ENCODE measurements at regions not wholly inside any gene's neighbourhood (a gene's known extent, or its start where the extent isn't known, plus 50 kb on each side); places are given as distances from the start of the nearest gene placed in this dataset.

DNA sequence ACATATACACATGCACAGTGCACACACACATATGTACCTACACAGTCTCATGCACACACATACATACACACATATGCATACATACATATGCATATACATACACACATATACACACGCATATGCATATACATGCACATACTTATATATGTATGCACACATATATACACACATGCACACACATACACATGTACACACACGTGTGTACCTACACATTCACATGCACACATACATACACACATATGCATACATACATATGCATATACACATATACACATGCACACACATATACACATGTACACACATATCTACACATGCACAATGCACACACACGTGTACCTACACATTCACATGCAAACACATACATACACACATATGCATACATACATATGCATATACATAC lies 100.3 kb upstream of the TWIST2 start:
- TF ChIP-seq, protein P1, sequence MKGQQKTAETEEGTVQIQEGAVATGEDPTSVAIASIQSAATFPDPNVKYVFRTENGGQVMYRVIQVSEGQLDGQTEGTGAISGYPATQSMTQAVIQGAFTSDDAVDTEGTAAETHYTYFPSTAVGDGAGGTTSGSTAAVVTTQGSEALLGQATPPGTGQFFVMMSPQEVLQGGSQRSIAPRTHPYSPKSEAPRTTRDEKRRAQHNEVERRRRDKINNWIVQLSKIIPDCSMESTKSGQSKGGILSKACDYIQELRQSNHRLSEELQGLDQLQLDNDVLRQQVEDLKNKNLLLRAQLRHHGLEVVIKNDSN (IDR thresholded peaks at IDR 0.05): no peak
- no peak for TF ChIP-seq FOXM1 (IDR thresholded peaks at IDR 0.05; ENCODE audit: borderline replicate concordance, low read depth)

DNA sequence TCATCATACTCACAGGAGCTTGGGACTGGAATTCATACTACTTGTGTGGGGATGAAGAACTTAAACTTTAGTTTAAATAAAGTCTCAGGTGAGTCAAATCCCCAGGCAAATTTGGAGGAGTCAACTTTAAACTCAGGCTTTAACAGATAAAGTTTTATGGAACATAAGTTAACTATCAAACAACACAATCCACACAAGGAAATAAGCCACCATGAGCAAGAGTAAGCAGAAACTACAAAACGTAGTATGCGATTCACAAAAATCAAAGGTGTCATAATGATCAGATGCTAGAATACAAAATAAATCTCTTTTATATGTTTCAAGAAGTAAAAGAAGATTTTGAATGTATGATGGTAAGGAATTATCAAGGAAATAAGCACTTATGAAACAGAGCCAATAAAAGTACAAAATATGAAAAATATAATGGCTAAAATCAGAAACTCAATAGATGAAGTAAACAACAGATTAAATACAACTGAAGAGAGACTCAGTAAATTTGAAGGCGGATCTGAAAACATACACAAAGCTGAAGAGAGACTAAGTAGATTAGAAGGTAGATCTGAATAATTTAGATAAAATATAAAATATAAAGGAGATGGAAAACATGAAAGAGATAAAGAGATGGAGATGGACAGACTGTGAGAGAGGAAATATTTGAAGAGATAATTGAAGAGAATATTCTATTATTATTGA lies 97.5 kb upstream of the TWIST2 start:
- TF ChIP-seq EGR1 (IDR thresholded peaks at IDR 0.05): no peak
- TF ChIP-seq RAD21 (IDR thresholded peaks at IDR 0.05; ENCODE audit: low read depth): no peak
- no peak for TF ChIP-seq CEBPB (IDR thresholded peaks at IDR 0.05)
- TF ChIP-seq, protein P2, sequence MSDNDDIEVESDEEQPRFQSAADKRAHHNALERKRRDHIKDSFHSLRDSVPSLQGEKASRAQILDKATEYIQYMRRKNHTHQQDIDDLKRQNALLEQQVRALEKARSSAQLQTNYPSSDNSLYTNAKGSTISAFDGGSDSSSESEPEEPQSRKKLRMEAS (IDR thresholded peaks at IDR 0.05): no peak
- no peak for TF ChIP-seq TEAD4 (IDR thresholded peaks at IDR 0.05)

DNA sequence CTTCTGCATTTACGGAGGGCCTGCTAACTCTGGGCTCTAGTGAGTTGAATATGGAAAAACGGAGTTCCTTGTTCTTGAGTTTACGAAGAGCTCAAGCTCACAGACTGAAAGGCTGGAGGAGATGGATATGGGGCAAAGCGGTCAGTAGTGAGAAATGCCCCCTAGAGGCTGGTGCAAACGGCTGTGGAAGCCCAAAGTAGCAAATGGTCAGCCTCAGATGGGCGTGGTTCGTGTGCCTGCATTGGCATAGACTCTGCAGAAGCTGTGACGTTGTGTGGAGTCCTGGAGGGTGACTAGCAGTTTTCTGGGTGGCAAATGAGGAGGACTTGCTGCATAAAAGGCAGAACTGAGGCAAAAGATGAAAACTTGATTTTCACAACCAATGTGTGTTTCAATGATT lies 93.6 kb upstream of the TWIST2 start:
- TF ChIP-seq CEBPB (IDR thresholded peaks at IDR 0.05): no peak
- no peak for TF ChIP-seq TAF1 (IDR thresholded peaks at IDR 0.05; ENCODE audit: low read depth)
- TF ChIP-seq TEAD4 (IDR thresholded peaks at IDR 0.05): no peak
- no peak for TF ChIP-seq ZBTB7A (IDR thresholded peaks at IDR 0.05; ENCODE audit: low read depth)
- TF ChIP-seq NFIC (IDR thresholded peaks at IDR 0.05): no peak
- no peak for TF ChIP-seq EP300 (IDR thresholded peaks at IDR 0.05; ENCODE audit: borderline replicate concordance)
- TF ChIP-seq, protein P3, sequence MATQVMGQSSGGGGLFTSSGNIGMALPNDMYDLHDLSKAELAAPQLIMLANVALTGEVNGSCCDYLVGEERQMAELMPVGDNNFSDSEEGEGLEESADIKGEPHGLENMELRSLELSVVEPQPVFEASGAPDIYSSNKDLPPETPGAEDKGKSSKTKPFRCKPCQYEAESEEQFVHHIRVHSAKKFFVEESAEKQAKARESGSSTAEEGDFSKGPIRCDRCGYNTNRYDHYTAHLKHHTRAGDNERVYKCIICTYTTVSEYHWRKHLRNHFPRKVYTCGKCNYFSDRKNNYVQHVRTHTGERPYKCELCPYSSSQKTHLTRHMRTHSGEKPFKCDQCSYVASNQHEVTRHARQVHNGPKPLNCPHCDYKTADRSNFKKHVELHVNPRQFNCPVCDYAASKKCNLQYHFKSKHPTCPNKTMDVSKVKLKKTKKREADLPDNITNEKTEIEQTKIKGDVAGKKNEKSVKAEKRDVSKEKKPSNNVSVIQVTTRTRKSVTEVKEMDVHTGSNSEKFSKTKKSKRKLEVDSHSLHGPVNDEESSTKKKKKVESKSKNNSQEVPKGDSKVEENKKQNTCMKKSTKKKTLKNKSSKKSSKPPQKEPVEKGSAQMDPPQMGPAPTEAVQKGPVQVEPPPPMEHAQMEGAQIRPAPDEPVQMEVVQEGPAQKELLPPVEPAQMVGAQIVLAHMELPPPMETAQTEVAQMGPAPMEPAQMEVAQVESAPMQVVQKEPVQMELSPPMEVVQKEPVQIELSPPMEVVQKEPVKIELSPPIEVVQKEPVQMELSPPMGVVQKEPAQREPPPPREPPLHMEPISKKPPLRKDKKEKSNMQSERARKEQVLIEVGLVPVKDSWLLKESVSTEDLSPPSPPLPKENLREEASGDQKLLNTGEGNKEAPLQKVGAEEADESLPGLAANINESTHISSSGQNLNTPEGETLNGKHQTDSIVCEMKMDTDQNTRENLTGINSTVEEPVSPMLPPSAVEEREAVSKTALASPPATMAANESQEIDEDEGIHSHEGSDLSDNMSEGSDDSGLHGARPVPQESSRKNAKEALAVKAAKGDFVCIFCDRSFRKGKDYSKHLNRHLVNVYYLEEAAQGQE (IDR thresholded peaks at IDR 0.05; ENCODE audit: low read depth): no peak
- no peak for TF ChIP-seq TCF12 (IDR thresholded peaks at IDR 0.05; ENCODE audit: low read depth)
- no peak; the same call in 1 of the 2 replicates for TF ChIP-seq RAD21 (IDR thresholded peaks at IDR 0.05; ENCODE audit: low read depth)
- no peak for TF ChIP-seq EGR1 (IDR thresholded peaks at IDR 0.05)
- TF ChIP-seq YY1 (IDR thresholded peaks at IDR 0.05; ENCODE audit: low read depth): no peak
- TF ChIP-seq FOXM1 (IDR thresholded peaks at IDR 0.05; ENCODE audit: borderline replicate concordance, low read depth): no peak
- TF ChIP-seq CREB1 (IDR thresholded peaks at IDR 0.05; ENCODE audit: low read depth): no peak
- TF ChIP-seq, protein P1 (IDR thresholded peaks at IDR 0.05): no peak
- TF ChIP-seq, protein P2 (IDR thresholded peaks at IDR 0.05): no peak

DNA sequence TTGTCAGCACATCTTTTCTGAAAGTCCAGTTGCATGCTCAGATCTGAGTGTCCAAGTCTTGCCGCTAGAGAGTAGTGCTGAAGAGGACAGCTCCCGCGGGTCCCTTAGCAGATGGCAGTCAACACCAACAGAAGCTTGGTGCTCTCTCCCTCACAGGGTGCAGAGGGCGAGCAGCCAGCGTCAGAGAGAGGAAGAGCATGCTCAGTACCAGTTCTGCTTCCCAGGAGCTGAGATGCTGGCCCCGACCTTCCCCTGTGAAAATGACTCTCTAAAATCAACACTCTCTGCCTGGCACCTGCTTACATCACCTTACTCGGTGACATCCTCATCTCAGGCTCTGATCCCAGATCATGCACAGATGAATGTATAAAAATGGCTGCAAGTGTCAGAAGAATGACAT lies 86.0 kb upstream of the TWIST2 start:
- TF ChIP-seq, protein P3 (IDR thresholded peaks at IDR 0.05; ENCODE audit: low read depth): peak; percentile 87
- TF ChIP-seq, protein P1 (IDR thresholded peaks at IDR 0.05): no peak
- no peak for TF ChIP-seq TEAD4 (IDR thresholded peaks at IDR 0.05)

DNA sequence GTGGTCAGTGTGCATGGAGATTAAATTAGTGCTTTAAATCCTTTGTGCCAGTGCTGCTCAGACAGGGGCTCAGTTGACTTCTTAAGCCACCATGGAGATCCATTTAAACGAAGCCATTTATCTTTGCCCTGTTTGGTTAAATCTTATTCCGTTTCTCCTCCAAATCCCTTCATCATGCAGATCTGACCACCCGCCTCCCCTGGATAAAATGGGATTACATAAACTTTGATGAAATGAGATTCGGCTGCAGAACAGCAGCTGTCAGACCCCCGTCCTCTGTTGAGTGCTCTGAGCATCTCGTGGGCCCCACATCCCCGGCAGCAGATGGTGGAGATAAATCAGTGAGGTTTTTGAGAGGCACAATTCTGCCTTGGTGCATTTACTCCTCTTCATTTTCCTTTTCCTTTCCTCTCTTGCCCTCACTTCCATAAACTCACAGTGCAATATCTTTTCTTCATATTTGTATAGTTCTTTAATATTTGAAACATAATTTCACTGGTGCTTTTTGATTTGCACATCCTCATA lies 84.4 kb upstream of the TWIST2 start:
- TF ChIP-seq ZBTB7A (IDR thresholded peaks at IDR 0.05; ENCODE audit: low read depth) (no peak), CEBPB (IDR thresholded peaks at IDR 0.05) (no peak), NFIC (IDR thresholded peaks at IDR 0.05) (no peak), EP300 (IDR thresholded peaks at IDR 0.05; ENCODE audit: borderline replicate concordance) (no peak)

DNA sequence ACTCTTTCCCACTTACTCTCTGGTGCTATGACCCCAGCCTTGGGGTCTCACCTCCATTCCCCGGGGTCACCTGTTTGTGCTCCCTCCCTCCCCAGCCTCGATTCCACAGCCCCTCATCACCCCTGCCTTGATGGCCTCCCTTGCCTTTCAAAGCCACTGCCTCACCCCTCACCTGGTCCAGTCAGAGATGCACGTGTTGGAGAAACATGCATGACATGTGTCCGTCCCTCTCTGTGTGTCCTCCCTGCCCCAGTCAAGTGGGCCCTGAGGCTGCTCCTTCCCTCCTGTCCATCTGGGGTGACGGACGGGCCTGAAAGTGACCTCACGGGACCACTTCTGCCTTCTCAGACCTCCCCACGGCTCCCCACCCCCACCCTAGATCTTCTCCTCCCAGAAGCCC lies 82.3 kb upstream of the TWIST2 start:
- TF ChIP-seq, protein P1 (IDR thresholded peaks at IDR 0.05): no peak
- TF ChIP-seq RAD21 (IDR thresholded peaks at IDR 0.05; ENCODE audit: low read depth): no peak
- no peak for TF ChIP-seq FOXM1 (IDR thresholded peaks at IDR 0.05; ENCODE audit: borderline replicate concordance, low read depth)

Data from Ishikawa (cell line).